ENCODE measurements at regions not wholly inside any gene's neighbourhood (a gene's known extent, or its start where the extent isn't known, plus 50 kb on each side); places are given as distances from the start of the nearest gene placed in this dataset.
A peak's percentile ranks its signal among the peaks of the same experiment; 100 is the strongest.

DNA sequence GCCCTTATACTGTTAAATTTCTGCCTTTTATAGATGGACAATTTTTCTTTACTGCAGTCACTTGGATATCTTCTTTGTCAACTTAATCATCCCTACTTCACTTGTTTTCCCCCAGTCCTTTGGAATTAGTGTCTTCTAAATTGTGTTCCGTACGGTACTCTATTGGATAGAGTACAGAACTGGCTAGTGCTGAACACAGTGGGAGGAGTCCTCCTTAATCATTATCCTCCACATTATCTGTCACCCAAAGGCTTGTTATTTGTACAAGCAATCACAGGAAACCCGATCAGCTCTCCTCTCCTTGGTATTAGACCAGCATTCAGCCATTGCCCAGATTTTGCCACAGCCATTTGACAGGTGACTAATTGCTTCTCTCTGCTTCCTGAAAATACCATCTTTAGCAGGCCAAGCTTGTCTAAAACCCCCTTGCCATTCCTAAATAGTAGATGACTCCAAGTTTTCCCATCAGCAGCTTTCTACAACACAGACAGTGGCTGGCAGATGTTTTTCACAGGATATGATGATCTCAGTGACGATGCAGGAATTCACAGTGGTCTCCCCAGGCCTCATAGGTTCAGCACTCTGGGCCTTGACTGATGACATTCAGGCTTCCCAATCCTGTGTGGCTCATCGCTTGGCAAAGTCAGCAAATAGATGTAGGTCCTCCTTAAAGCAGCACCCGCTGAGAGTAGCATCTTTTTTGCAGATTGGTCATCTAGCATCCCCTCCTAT, 216.0 kb upstream of the RGS6 start:
- POLR2A ChIA-PET (ENCODE audit: unreplicated experiment) = no interaction called here
- no peak overlapping the region for H3K56ac ChIP-seq (ENCODE audit: extremely low read depth, insufficient read depth, low read length)
- H2AFZ ChIP-seq (replicated peaks; ENCODE audit: low read length, poor library complexity) = no peak overlapping the region
- H2BK20ac ChIP-seq (ENCODE audit: low read depth, low read length) = peak overlapping the region; percentile 3; the same call in 1 of the 2 replicates
- peaks cover 22% of the 10 kb centered on the region for H3K9me1 ChIP-seq (ENCODE audit: insufficient read depth, low read length)
- peak overlapping the region; percentile 19; the same call in 1 of the 2 replicates for H3K14ac ChIP-seq (replicated peaks; ENCODE audit: low read depth, low read length)
- H2AK9ac ChIP-seq (replicated peaks; ENCODE audit: low read depth, low read length, poor library complexity) = no peak overlapping the region
- H2BK15ac ChIP-seq (ENCODE audit: low read depth, low read length) = 0 out of 3 replicates have a peak overlapping the region, but pooled peaks have one; percentile 17
- no peak overlapping the region for H3K18ac ChIP-seq (ENCODE audit: low read depth, low read length)
- no peak overlapping the region for H3K27ac ChIP-seq (ENCODE audit: insufficient read depth, low read length)
- ATAC-seq (ENCODE audit: low read depth) = no peak
- CTCF ChIA-PET = interaction anchor here (0.6 to 2.0 kb wide), 3 partner anchors 9 to 181 kb away, joined by 3 to 6 read pairs (median 3); no protein-coding TSS in a partner anchor
- H3K4me1 ChIP-seq (ENCODE audit: control insufficient read depth, insufficient read depth, low read length) = peaks cover 20% of the 10 kb centered on the region
- H4K20me1 ChIP-seq (ENCODE audit: insufficient read depth, low read length) = no peaks in the 10 kb centered on the region; the same call in 1 of the 2 replicates
- 89% methylated on average over 2 of the region's 6 CpGs; no CpG with 5 or more reads in 1 of the 2 experiments for WGBS, 2 experiments (ENCODE audit: extremely low coverage in 2 of 2, insufficient read length in 1 of 2)
- H2AK5ac ChIP-seq (ENCODE audit: low read depth, low read length) = peak overlapping the region; percentile 48
- no TSS peak for BruUV-seq (replicated peaks)
- dilution Hi-C loops (cut with HindIII; ENCODE audit: low sequenced_read_pairs, unreplicated experiment) = no loop called here
- no peak overlapping the region for H2BK5ac ChIP-seq (ENCODE audit: low read depth, low read length, poor library complexity, severe bottlenecking)
- no peak overlapping the region; the same call in 1 of the 2 replicates for H4K91ac ChIP-seq (ENCODE audit: insufficient read depth, low read depth, low read length)
- peak overlapping the region; percentile 60 for H3K4ac ChIP-seq (ENCODE audit: low read depth, low read length)
- peak overlapping the region in 1 of 2 experiments; percentile 2; a peak in 2 of 4 replicates for H4K8ac ChIP-seq (ENCODE audit: low read depth in 2 of 2, low read length in 2 of 2)
- no peak overlapping the region for H3K4me2 ChIP-seq (ENCODE audit: low read depth, low read length)
- H4K5ac ChIP-seq (ENCODE audit: low read depth, low read length) = no peak overlapping the region; the same call in 1 of the 2 replicates
- H3K79me1 ChIP-seq (ENCODE audit: low read depth in 1 of 2, low read length in 2 of 2) = peaks cover 18 to 36% of the 10 kb centered on the region in 2 experiments
- intact Hi-C loops (cut with micrococcal nuclease) = no loop called here
- H3K36me3 ChIP-seq (ENCODE audit: control insufficient read depth, insufficient read depth, low read length) = peaks cover 6% of the 10 kb centered on the region; the same call in 1 of the 2 replicates
- peak; percentile 42; the same call in 1 of the 2 replicates for TF ChIP-seq MAFK (IDR thresholded peaks at IDR 0.05; ENCODE audit: low read depth, low read length)
- TF ChIP-seq NFE2L2 (IDR thresholded peaks at IDR 0.05; ENCODE audit: low read depth, low read length) = 0 out of 2 replicates have a peak, but pooled peaks have one; percentile 15
- no peak for TF ChIP-seq SMC3 (IDR thresholded peaks at IDR 0.05; ENCODE audit: low read depth, low read length)
- H3K9me3 ChIP-seq (ENCODE audit: control insufficient read depth, insufficient read depth, low read length) = no peaks in the 10 kb centered on the region
- no peak overlapping the region for H3K9ac ChIP-seq (ENCODE audit: low read depth, low read length)
- peak overlapping the region; percentile 40 for H2BK120ac ChIP-seq (ENCODE audit: low read depth, low read length)
- in situ Hi-C loops (cut with MboI; ENCODE audit: low sequenced_read_pairs) = no loop called here
- H3K27me3 ChIP-seq (ENCODE audit: control insufficient read depth, insufficient read depth, low read length) = no peaks in the 10 kb centered on the region
- no peak overlapping the region; the same call in 1 of the 2 replicates for H3K23ac ChIP-seq (ENCODE audit: low read depth, low read length)
- no peak overlapping the region for H3K4me3 ChIP-seq (ENCODE audit: insufficient read depth, low read depth, low read length)
- DNase-seq = peak; percentile 87
